IMR-90 (cell line): ENCODE measurements at regions not wholly inside any gene's neighbourhood (a gene's known extent, or its start where the extent isn't known, plus 50 kb on each side); places are given as distances from the start of the nearest gene placed in this dataset.

Source experiments
- ATAC-seq: fragments of 200-7000 bp; cut with Tn5 transposase; 2 replicates; pipeline ENCODE4 v1.9.1; 2020; ENCODE audit warnings: low read depth, mild to moderate bottlenecking, moderate library complexity
- BruUV-seq: library from RNA; stranded (reverse); fragments of 400-500 nt; replicated peaks from 2 replicates; lab custom pipeline; 2021; lab: Mats Ljungman, UMichigan
- CTCF ChIA-PET: fragments of 300-600 bp; formaldehyde crosslinking; extraction: SDS; loops from one replicate; lab custom pipeline; 2021; ENCODE audit warnings: antibody characterized with exemption; lab: Yijun Ruan, JAX
- POLR2A ChIA-PET: fragments of 300-600 bp; sonication (Branson Sonifier 250); formaldehyde crosslinking; loops from one replicate; lab custom pipeline; 2022; ENCODE audit warnings: antibody characterized with exemption; ENCODE audit not compliant: unreplicated experiment; lab: Charles Lee
- DNase-seq: peaks from one replicate; pipeline ENCODE4 v3.0.0; 2013
- H2AFZ ChIP-seq: replicated peaks from 2 replicates; pipeline ENCODE3; 2013; ENCODE audit warnings: low read length, mild to moderate bottlenecking; ENCODE audit not compliant: poor library complexity
- H2AK5ac ChIP-seq: 2 replicates; pipeline ENCODE4 v1.6.1; 2013; ENCODE audit warnings: low read depth, low read length, inconsistent platforms
- H2AK9ac ChIP-seq: replicated peaks from 2 replicates; pipeline ENCODE3; 2013; ENCODE audit warnings: mild to moderate bottlenecking, low read depth, low read length, moderate library complexity; ENCODE audit not compliant: poor library complexity
- H2BK120ac ChIP-seq: 2 replicates; pipeline ENCODE4 v1.6.1; 2013; ENCODE audit warnings: low read depth, low read length, inconsistent platforms
- H2BK15ac ChIP-seq: 3 replicates; pipeline ENCODE4 v1.6.1; 2013; ENCODE audit warnings: low read depth, low read length, inconsistent platforms
- H2BK20ac ChIP-seq: 2 replicates; pipeline ENCODE4 v1.6.1; 2013; ENCODE audit warnings: low read depth, mild to moderate bottlenecking, inconsistent platforms, low read length, moderate library complexity
- H2BK5ac ChIP-seq: 2 replicates; pipeline ENCODE4 v1.6.1; 2013; ENCODE audit warnings: mild to moderate bottlenecking, low read depth, low read length, inconsistent platforms; ENCODE audit not compliant: poor library complexity, severe bottlenecking
- H3K14ac ChIP-seq: replicated peaks from 2 replicates; pipeline ENCODE4 v1.6.1; 2013; ENCODE audit warnings: low read depth, low read length, inconsistent platforms
- H3K18ac ChIP-seq: 2 replicates; pipeline ENCODE4 v1.6.1; 2013; ENCODE audit warnings: low read depth, low read length, control low read depth
- H3K23ac ChIP-seq: 2 replicates; pipeline ENCODE4 v1.6.1; 2013; ENCODE audit warnings: low read depth, low read length, inconsistent platforms
- H3K27ac ChIP-seq: 2 replicates; pipeline ENCODE4 v1.5.1; 2013; ENCODE audit warnings: mild to moderate bottlenecking, control low read depth, low read length; ENCODE audit not compliant: insufficient read depth
- H3K27me3 ChIP-seq: 2 replicates; pipeline ENCODE4 v1.6.1; 2013; ENCODE audit warnings: low read length; ENCODE audit not compliant: control insufficient read depth, insufficient read depth
- H3K36me3 ChIP-seq: 2 replicates; pipeline ENCODE4 v1.6.1; 2013; ENCODE audit warnings: low read length, mixed read lengths; ENCODE audit not compliant: control insufficient read depth, insufficient read depth
- H3K4ac ChIP-seq: 2 replicates; pipeline ENCODE4 v1.6.1; 2013; ENCODE audit warnings: low read depth, low read length, inconsistent platforms
- H3K4me1 ChIP-seq: 2 replicates; pipeline ENCODE4 v1.6.1; 2013; ENCODE audit warnings: low read length, mixed read lengths; ENCODE audit not compliant: control insufficient read depth, insufficient read depth
- H3K4me2 ChIP-seq: 2 replicates; pipeline ENCODE4 v1.6.1; 2013; ENCODE audit warnings: low read depth, mild to moderate bottlenecking, control low read depth, low read length, moderate library complexity
- H3K4me3 ChIP-seq: 2 replicates; pipeline ENCODE4 v1.5.1; 2013; ENCODE audit warnings: low read depth, mild to moderate bottlenecking, control low read depth, low read length, moderate library complexity; ENCODE audit not compliant: insufficient read depth
- H3K56ac ChIP-seq: 2 replicates; pipeline ENCODE4 v1.6.1; 2013; ENCODE audit warnings: low read length, inconsistent platforms; ENCODE audit not compliant: insufficient read depth; ENCODE audit errors: extremely low read depth
- H3K79me1 ChIP-seq, 2 experiments: 2 replicates each; pipeline ENCODE4 v1.6.1; 2013; ENCODE audit warnings: low read length in 2 of 2, inconsistent platforms in 1 of 2, low read depth in 1 of 2
- H3K9ac ChIP-seq: 2 replicates; pipeline ENCODE4 v1.6.1; 2013; ENCODE audit warnings: low read depth, low read length, control low read depth
- H3K9me1 ChIP-seq: 2 replicates; pipeline ENCODE4 v1.6.1; 2013; ENCODE audit warnings: low read length, inconsistent platforms; ENCODE audit not compliant: insufficient read depth
- H3K9me3 ChIP-seq: 2 replicates; pipeline ENCODE4 v1.6.1; 2013; ENCODE audit warnings: low read length; ENCODE audit not compliant: control insufficient read depth, insufficient read depth
- H4K20me1 ChIP-seq: 2 replicates; pipeline ENCODE4 v1.6.1; 2013; ENCODE audit warnings: low read length, inconsistent platforms; ENCODE audit not compliant: insufficient read depth
- H4K5ac ChIP-seq: 2 replicates; pipeline ENCODE4 v1.6.1; 2013; ENCODE audit warnings: mild to moderate bottlenecking, low read depth, low read length, control low read depth
- H4K8ac ChIP-seq, 2 experiments: 2 replicates each; pipeline ENCODE4 v1.6.1; 2013; ENCODE audit warnings: low read depth in 2 of 2, low read length in 2 of 2, control low read depth in 1 of 2, inconsistent platforms in 1 of 2
- H4K91ac ChIP-seq: 2 replicates; pipeline ENCODE4 v1.6.1; 2013; ENCODE audit warnings: low read depth, low read length, inconsistent platforms; ENCODE audit not compliant: insufficient read depth
- BHLHE40 ChIP-seq: fragments of 150-350 bp; IDR thresholded peaks from 2 replicates; pipeline ENCODE4 v1.6.1; 2016; ENCODE audit warnings: mild to moderate bottlenecking, low read depth, low read length
- CEBPB ChIP-seq: IDR thresholded peaks from 2 replicates; pipeline ENCODE4 v1.6.1; 2012; ENCODE audit warnings: low read depth, low read length, improper control_type of control experiment
- CHD1 ChIP-seq: IDR thresholded peaks from 2 replicates; pipeline ENCODE4 v1.6.1; 2012; ENCODE audit warnings: low read depth, low read length, improper control_type of control experiment
- CTCF ChIP-seq: conservative IDR thresholded peaks from 2 replicates; pipeline ENCODE4 v1.5.1; 2012; ENCODE audit warnings: mild to moderate bottlenecking, low read depth, low read length, improper control_type of control experiment
- ELK1 ChIP-seq: fragments of 150-350 bp; IDR thresholded peaks from 2 replicates; pipeline ENCODE4 v1.6.1; 2016; ENCODE audit warnings: low read depth, mild to moderate bottlenecking, low read length, moderate library complexity, borderline replicate concordance
- FOS ChIP-seq: fragments of 150-350 bp; IDR thresholded peaks from 2 replicates; pipeline ENCODE4 v1.6.1; 2016; ENCODE audit warnings: low read depth, low read length
- MAFK ChIP-seq: IDR thresholded peaks from 2 replicates; pipeline ENCODE4 v1.6.1; 2012; ENCODE audit warnings: low read depth, low read length, improper control_type of control experiment
- MAZ ChIP-seq: IDR thresholded peaks from 2 replicates; pipeline ENCODE4 v1.6.1; 2012; ENCODE audit warnings: low read depth, mild to moderate bottlenecking, low read length, improper control_type of control experiment, moderate library complexity, borderline replicate concordance
- MXI1 ChIP-seq: IDR thresholded peaks from 2 replicates; pipeline ENCODE4 v1.6.1; 2012; ENCODE audit warnings: low read depth, mild to moderate bottlenecking, low read length, moderate library complexity, borderline replicate concordance
- NFE2L2 ChIP-seq: fragments of 150-350 bp; IDR thresholded peaks from 2 replicates; pipeline ENCODE4 v1.6.1; 2016; ENCODE audit warnings: low read depth, mild to moderate bottlenecking, low read length
- POLR2A ChIP-seq: IDR thresholded peaks from 2 replicates; pipeline ENCODE4 v1.6.1; 2012; ENCODE audit warnings: mild to moderate bottlenecking, low read depth, low read length
- RAD21 ChIP-seq: IDR thresholded peaks from 2 replicates; pipeline ENCODE4 v1.6.1; 2012; ENCODE audit warnings: low read length, improper control_type of control experiment
- RCOR1 ChIP-seq: IDR thresholded peaks from 2 replicates; pipeline ENCODE4 v1.6.1; 2012; ENCODE audit warnings: mild to moderate bottlenecking, low read length, improper control_type of control experiment; ENCODE audit not compliant: insufficient replicate concordance
- RFX5 ChIP-seq: IDR thresholded peaks from 2 replicates; pipeline ENCODE4 v1.8.0; 2012; ENCODE audit warnings: low read depth, mild to moderate bottlenecking, low read length, moderate library complexity
- SMC3 ChIP-seq: fragments of 150-350 bp; IDR thresholded peaks from 2 replicates; pipeline ENCODE4 v1.6.1; 2016; ENCODE audit warnings: low read depth, mild to moderate bottlenecking, antibody characterized with exemption, low read length, moderate library complexity
- WGBS, 2 experiments: methylation state at CpG; one replicate each; pipeline versions ENCODE4 v1.1.5 to v1.1.7; 2013; ENCODE audit warnings: missing lambda C conversion rate in 2 of 2; ENCODE audit not compliant: insufficient read length in 1 of 2; ENCODE audit errors: extremely low coverage in 2 of 2; 5-methylcytosine and 5-hydroxymethylcytosine counted together
- dilution Hi-C: fragments of 300-500 bp; cut with HindIII; formaldehyde crosslinking; loops from one replicate; pipeline ENCODE4 v1.14.3; 2018; ENCODE audit warnings: low sequenced_read_pairs; ENCODE audit not compliant: unreplicated experiment
- in situ Hi-C: fragments of 300-500 bp; cut with MboI; formaldehyde crosslinking; loops from 3 replicates; pipeline ENCODE4 v1.14.3; 2019; ENCODE audit warnings: low sequenced_read_pairs, inconsistent platforms, mixed read lengths
- intact Hi-C: fragments of 100-400 bp; cut with micrococcal nuclease; formaldehyde crosslinking; loops from 2 replicates; pipeline ENCODE4 v1.10.0; 2022
- TF ChIP-seq, protein P1 (sequence below): fragments of 150-350 bp; IDR thresholded peaks from 2 replicates; pipeline ENCODE4 v1.6.1; 2017; ENCODE audit warnings: mild to moderate bottlenecking, antibody characterized with exemption, low read length, low read depth

GRCh38 chr4:148574066-148574465 lies 131.9 kb upstream of the NR3C2 start:
- no peak overlapping the region for H3K4me2 ChIP-seq
- H3K36me3 ChIP-seq = no peaks in the 10 kb centered on the region
- CTCF ChIA-PET = no interaction called here
- no peak overlapping the region for H3K23ac ChIP-seq
- H3K4me3 ChIP-seq = no peak overlapping the region
- ATAC-seq = no peak
- in situ Hi-C loops (no loop called here), intact Hi-C loops (no loop called here), dilution Hi-C loops (no loop called here)
- no peaks in the 10 kb centered on the region for H3K27me3 ChIP-seq
- POLR2A ChIA-PET = no interaction called here
- H2BK15ac ChIP-seq = no peak overlapping the region
- no peak overlapping the region for H3K9ac ChIP-seq
- H4K91ac ChIP-seq = no peak overlapping the region
- WGBS, 2 experiments = no CpG with 5 or more reads among the region's 4 CpGs
- H3K14ac ChIP-seq = no peak overlapping the region
- no peak overlapping the region for H2BK20ac ChIP-seq
- no peaks in the 10 kb centered on the region for H4K20me1 ChIP-seq
- H3K27ac ChIP-seq = no peak overlapping the region
- no peak for DNase-seq
- no TSS peak for BruUV-seq
- H2BK5ac ChIP-seq = no peak overlapping the region
- H2BK120ac ChIP-seq = no peak overlapping the region
- H3K79me1 ChIP-seq = no peaks in the 10 kb centered on the region
- no peak overlapping the region for H4K5ac ChIP-seq
- H3K9me3 ChIP-seq = no peaks in the 10 kb centered on the region
- no peak overlapping the region for H3K18ac ChIP-seq
- H2AK5ac ChIP-seq = no peak overlapping the region
- no peak overlapping the region for H2AFZ ChIP-seq
- no peak overlapping the region for H2AK9ac ChIP-seq
- H3K4ac ChIP-seq = no peak overlapping the region
- TF ChIP-seq CTCF (no peak), MAFK (no peak), RFX5 (no peak), RAD21 (no peak), FOS (no peak), MXI1 (no peak), CEBPB (no peak), ELK1 (no peak), CHD1 (no peak), NFE2L2 (no peak), RCOR1 (no peak), MAZ (no peak), BHLHE40 (no peak), POLR2A (no peak), SMC3 (no peak)
- TF ChIP-seq, protein P1, sequence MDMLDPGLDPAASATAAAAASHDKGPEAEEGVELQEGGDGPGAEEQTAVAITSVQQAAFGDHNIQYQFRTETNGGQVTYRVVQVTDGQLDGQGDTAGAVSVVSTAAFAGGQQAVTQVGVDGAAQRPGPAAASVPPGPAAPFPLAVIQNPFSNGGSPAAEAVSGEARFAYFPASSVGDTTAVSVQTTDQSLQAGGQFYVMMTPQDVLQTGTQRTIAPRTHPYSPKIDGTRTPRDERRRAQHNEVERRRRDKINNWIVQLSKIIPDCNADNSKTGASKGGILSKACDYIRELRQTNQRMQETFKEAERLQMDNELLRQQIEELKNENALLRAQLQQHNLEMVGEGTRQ = no peak
- H4K8ac ChIP-seq = no peak overlapping the region
- no peaks in the 10 kb centered on the region for H3K9me1 ChIP-seq
- no peak overlapping the region for H3K56ac ChIP-seq
- H3K4me1 ChIP-seq = no peaks in the 10 kb centered on the region
